GM12878 (cell line): ENCODE measurements at regions not wholly inside any gene's neighbourhood (a gene's known extent, or its start where the extent isn't known, plus 50 kb on each side); places are given as distances from the start of the nearest gene placed in this dataset.

Experiments used
- ATAC-seq: fragments of 200-7000 bp; cut with Tn5 transposase; 3 replicates; pipeline ENCODE4 v1.9.1; 2020; ENCODE audit warnings: mild to moderate bottlenecking, moderate library complexity
- BruUV-seq: library from RNA; stranded (reverse); fragments of 400-500 nt; replicated peaks from 2 replicates; lab custom pipeline; 2021; lab: Mats Ljungman, UMichigan
- CTCF ChIA-PET: fragments of 300-600 bp; sonication (Branson Sonifier 250); formaldehyde crosslinking; extraction: SDS; loops from one replicate; lab custom pipeline; 2021; ENCODE audit warnings: inconsistent platforms; lab: Yijun Ruan, JAX
- POLR2A ChIA-PET: fragments of 350-600 bp; formaldehyde crosslinking; extraction: SDS; loops from one replicate; lab custom pipeline; 2021; ENCODE audit warnings: inconsistent platforms; lab: Charles Lee
- RAD21 ChIA-PET: fragments of 300-600 bp; sonication (Branson Sonifier 250); formaldehyde crosslinking; loops from one replicate; lab custom pipeline; 2023; ENCODE audit warnings: antibody characterized with exemption; ENCODE audit not compliant: unreplicated experiment; lab: Charles Lee
- SMC1A ChIA-PET: fragments of 300-600 bp; sonication (Branson Sonifier 250); formaldehyde crosslinking; loops from one replicate; lab custom pipeline; 2023; ENCODE audit not compliant: unreplicated experiment, uncharacterized antibody; lab: Charles Lee
- DNase-seq: peaks from one replicate; pipeline ENCODE4 v3.0.0-alpha.2; 2011; ENCODE audit warnings: low read depth, low spot score
- FAIRE-seq: peaks from 3 replicates; lab custom pipeline; 2011; peaks lifted over from hg19 to GRCh38; lab: Jason Lieb, UNC
- H2AFZ ChIP-seq: 2 replicates; pipeline ENCODE4 v1.6.0; 2011; ENCODE audit warnings: low read depth, low read length, control low read depth; ENCODE audit not compliant: control insufficient read depth
- H3K27ac ChIP-seq: 2 replicates; pipeline ENCODE4 v1.5.1; 2011; ENCODE audit warnings: control low read depth; ENCODE audit not compliant: control insufficient read depth, insufficient read depth
- H3K27me3 ChIP-seq, 2 experiments: replicated peaks in 1 of 2; 2 replicates each; pipeline versions ENCODE4 v1.6.0 to v1.6.1; 2011; ENCODE audit warnings: low read length in 1 of 2; ENCODE audit not compliant: control insufficient read depth in 2 of 2, insufficient read depth in 2 of 2
- H3K36me3 ChIP-seq, 2 experiments: 2 replicates each; pipeline ENCODE4 v1.5.1; 2011; ENCODE audit warnings: low read length in 1 of 2; ENCODE audit not compliant: control insufficient read depth in 2 of 2, insufficient read depth in 2 of 2
- H3K4me1 ChIP-seq: 2 replicates; pipeline ENCODE4 v1.6.1; 2011; ENCODE audit warnings: mild to moderate bottlenecking, low read length, moderate library complexity, mixed read lengths; ENCODE audit not compliant: control insufficient read depth, insufficient read depth
- H3K4me2 ChIP-seq: 2 replicates; pipeline ENCODE4 v1.6.0; 2011; ENCODE audit warnings: control low read depth; ENCODE audit not compliant: control insufficient read depth, insufficient read depth
- H3K4me3 ChIP-seq: fragments of 200-600 bp; sonication (generic); 2 replicates; pipeline ENCODE4 v1.5.1; 2016
- H3K79me2 ChIP-seq: 2 replicates; pipeline ENCODE4 v1.6.0; 2011; ENCODE audit warnings: low read length; ENCODE audit not compliant: control insufficient read depth, insufficient read depth
- H3K9ac ChIP-seq: 2 replicates; pipeline ENCODE4 v1.8.0; 2011; ENCODE audit warnings: low read length, control low read depth, mixed read lengths; ENCODE audit not compliant: control insufficient read depth, insufficient read depth
- H3K9me3 ChIP-seq: replicated peaks from 3 replicates; pipeline ENCODE4 v1.5.1; 2011; ENCODE audit warnings: mild to moderate bottlenecking, low read length; ENCODE audit not compliant: control insufficient read depth, insufficient read depth
- H4K20me1 ChIP-seq: 2 replicates; pipeline ENCODE4 v1.6.0; 2011; ENCODE audit not compliant: control insufficient read depth, insufficient read depth
- ATF2 ChIP-seq: IDR thresholded peaks from 2 replicates; pipeline ENCODE4 v1.6.1; 2012; ENCODE audit warnings: low read length, inconsistent platforms
- ATF7 ChIP-seq: fragments of 450-650 bp; IDR thresholded peaks from 2 replicates; pipeline ENCODE4 v1.6.1; 2016; ENCODE audit warnings: low read depth, mild to moderate bottlenecking
- E2F8 ChIP-seq: fragments of 450-650 bp; IDR thresholded peaks from 2 replicates; pipeline ENCODE4 v1.6.1; 2018; ENCODE audit warnings: mild to moderate bottlenecking, low read depth, moderate library complexity; ENCODE audit not compliant: partially characterized antibody
- FOS ChIP-seq: IDR thresholded peaks from 3 replicates; pipeline ENCODE4 v1.6.1; 2011; ENCODE audit warnings: borderline replicate concordance; ENCODE audit not compliant: insufficient read length; ENCODE audit errors: extremely low read depth
- HDAC2 ChIP-seq: fragments of 200-600 bp; sonication (generic); IDR thresholded peaks from 2 replicates; pipeline ENCODE4 v1.6.1; 2017
- JUNB ChIP-seq: IDR thresholded peaks from 2 replicates; pipeline ENCODE4 v1.6.1; 2016; ENCODE audit warnings: antibody characterized with exemption, mild to moderate bottlenecking
- POLR2A ChIP-seq: IDR thresholded peaks from 2 replicates; pipeline ENCODE4 v1.6.1; 2011; ENCODE audit warnings: low read depth, mild to moderate bottlenecking, low read length
- SPI1 ChIP-seq: IDR thresholded peaks from 2 replicates; pipeline ENCODE4 v1.6.1; 2011; ENCODE audit warnings: low read depth, mild to moderate bottlenecking, low read length, moderate library complexity, borderline replicate concordance; ENCODE audit not compliant: insufficient read depth
- ZNF217 ChIP-seq: fragments of 450-650 bp; IDR thresholded peaks from 2 replicates; pipeline ENCODE4 v1.6.1; 2017; ENCODE audit warnings: antibody characterized with exemption, mild to moderate bottlenecking
- ZNF592 ChIP-seq: fragments of 450-650 bp; IDR thresholded peaks from 2 replicates; pipeline ENCODE4 v1.6.1; 2017; ENCODE audit warnings: mild to moderate bottlenecking, moderate library complexity
- WGBS: methylation state at CpG from one replicate; pipeline ENCODE4 v1.1.6; 2016; ENCODE audit warnings: low lambda C conversion rate; ENCODE audit not compliant: insufficient replicate concordance, insufficient coverage; ENCODE audit errors: missing lambda C conversion rate; 5-methylcytosine and 5-hydroxymethylcytosine counted together
- in situ Hi-C: fragments of 300-500 bp; cut with MboI; formaldehyde crosslinking; loops from 9 replicates; pipeline ENCODE4 v1.14.3; 2018; ENCODE audit warnings: mixed read lengths
- intact Hi-C: fragments of 100-400 bp; cut with micrococcal nuclease; formaldehyde crosslinking; loops from one replicate; pipeline ENCODE4 v1.14.2; 2022; ENCODE audit not compliant: unreplicated experiment

GRCh38 chr14:104447750-104448149 lies 131.8 kb upstream of the C14orf180 start:
- 44% methylated on average over 1 of the region's 1 CpG for WGBS
- no peak overlapping the region for H3K9ac ChIP-seq
- FAIRE-seq, result peak; percentile 31
- H4K20me1 ChIP-seq, result no peaks in the 10 kb centered on the region
- intact Hi-C loops, result no loop called here
- RAD21 ChIA-PET, result no interaction called here
- H3K4me2 ChIP-seq, result no peak overlapping the region
- CTCF ChIA-PET, result interaction anchor here (1.1 kb wide), 1 partner anchor 9 kb away, joined by 3 read pairs; no protein-coding TSS in a partner anchor
- no peaks in the 10 kb centered on the region; the same call in 2 of the 3 replicates for H3K9me3 ChIP-seq
- no peaks in the 10 kb centered on the region for H3K4me1 ChIP-seq
- no peak overlapping the region for H3K27ac ChIP-seq
- no peaks in the 10 kb centered on the region for H3K36me3 ChIP-seq
- H2AFZ ChIP-seq, result no peak overlapping the region
- BruUV-seq, result no TSS peak
- H3K27me3 ChIP-seq, result peaks cover 0 to 2% of the 10 kb centered on the region in 2 experiments; a peak in 1 of 4 replicates
- SMC1A ChIA-PET, result no interaction called here
- TF ChIP-seq ATF7, result no peak
- peak; percentile 77; the same call in 1 of the 2 replicates for TF ChIP-seq SPI1
- no peak for TF ChIP-seq JUNB
- TF ChIP-seq POLR2A, result no peak
- TF ChIP-seq, all 136 proteins: peak for 1
- in situ Hi-C loops, result no loop called here
- POLR2A ChIA-PET, result no interaction called here
- DNase-seq, result no peak
- no peaks in the 10 kb centered on the region for H3K79me2 ChIP-seq
- peak; percentile 45; the same call in 2 of the 3 replicates for ATAC-seq
- H3K4me3 ChIP-seq, result no peak overlapping the region

- Histone ChIP-seq H4K20me1 (no peaks in the 10 kb centered on the region), H3K79me2 (no peaks in the 10 kb centered on the region), H3K4me3 (no peak overlapping the region), H3K27me3 (peaks cover 0 to 2% of the 10 kb centered on the region in 2 experiments; a peak in 1 of 4 replicates), H3K4me2 (no peak overlapping the region), H3K9me3 (no peaks in the 10 kb centered on the region; the same call in 2 of the 3 replicates), H3K27ac (no peak overlapping the region), H3K9ac (no peak overlapping the region), H3K4me1 (no peaks in the 10 kb centered on the region), H2AFZ (no peak overlapping the region), H3K36me3 (no peaks in the 10 kb centered on the region)
- ChIA-PET POLR2A (no interaction called here), CTCF (no interaction called here), SMC1A (no interaction called here), RAD21 (no interaction called here)
- 0% methylated on average over 2 of the region's 2 CpGs for WGBS
- FAIRE-seq (no peak), DNase-seq (no peak), ATAC-seq (no peak)
- in situ Hi-C loops, result no loop called here
- intact Hi-C loops, result no loop called here
- no TSS peak for BruUV-seq
- TF ChIP-seq E2F8 (no peak), ZNF592 (no peak), ATF2 (no peak), ZNF217 (no peak), HDAC2 (no peak), FOS (no peak)
These were observed 131.2 kb upstream of the C14orf180 start for GRCh38 chr14:104448321-104448720.
